CD14-positive monocyte (primary cell): ENCODE measurements at regions not wholly inside any gene's neighbourhood (a gene's known extent, or its start where the extent isn't known, plus 50 kb on each side); places are given as distances from the start of the nearest gene placed in this dataset.

Source experiments
- DNase-seq, 3 donors: peaks; one replicate each; pipeline ENCODE4 v3.0.0-alpha.2; 2011 to 2022
- H2AFZ ChIP-seq: 2 replicates; pipeline ENCODE4 v1.6.0; 2012; ENCODE audit warnings: mild to moderate bottlenecking, low read depth, low read length, inconsistent platforms; ENCODE audit not compliant: insufficient read depth, poor library complexity, severe bottlenecking
- H3K27ac ChIP-seq, 2 donors: 1 replicate in 1 of 2; 2 replicates in 1 of 2; pipeline ENCODE4 v1.5.1; 2012 to 2013; ENCODE audit warnings: low read length in 2 of 2, control low read depth in 1 of 2, inconsistent platforms in 1 of 2, low read depth in 1 of 2, mild to moderate bottlenecking in 1 of 2
- H3K27me3 ChIP-seq, 2 donors: one replicate each; pipeline versions ENCODE4 v1.6.0 to v1.6.1; 2011 to 2013; ENCODE audit warnings: low read length in 2 of 2; ENCODE audit not compliant: control insufficient read depth in 2 of 2, insufficient read depth in 2 of 2
- H3K36me3 ChIP-seq, 2 donors: replicated peaks in 1 of 2; 1 replicate in 1 of 2; 2 replicates in 1 of 2; pipeline versions ENCODE4 v1.5.1 to v1.6.1; 2012 to 2013; ENCODE audit warnings: low read length in 2 of 2, control low read depth in 1 of 2, inconsistent platforms in 1 of 2, mild to moderate bottlenecking in 1 of 2; ENCODE audit not compliant: insufficient read depth in 2 of 2, control insufficient read depth in 1 of 2
- H3K4me1 ChIP-seq, 2 donors: 1 replicate in 1 of 2; 2 replicates in 1 of 2; pipeline versions ENCODE4 v1.5.1 to v1.6.1; 2012 to 2013; ENCODE audit warnings: low read length in 2 of 2, control low read depth in 1 of 2, inconsistent platforms in 1 of 2, mild to moderate bottlenecking in 1 of 2, moderate library complexity in 1 of 2; ENCODE audit not compliant: insufficient read depth in 2 of 2, control insufficient read depth in 1 of 2
- H3K4me2 ChIP-seq: replicated peaks from 2 replicates; pipeline ENCODE3; 2012; ENCODE audit warnings: low read length, moderate library complexity, mild to moderate bottlenecking; ENCODE audit not compliant: poor library complexity, severe bottlenecking; ENCODE audit errors: extremely low read depth
- H3K4me3 ChIP-seq, 3 experiments: fragments of 200-600 bp in 1 of 3; sonication (generic) in 1 of 3; replicated peaks in 1 of 3; 1 replicate in 2 of 3; 2 replicates in 1 of 3; pipeline ENCODE4 v1.5.1; 2011 to 2013; ENCODE audit warnings: low read length in 3 of 3, mild to moderate bottlenecking in 3 of 3, control low read depth in 2 of 3, low read depth in 2 of 3, inconsistent platforms in 1 of 3, moderate library complexity in 1 of 3
- H3K79me2 ChIP-seq: 2 replicates; pipeline ENCODE4 v1.6.0; 2012; ENCODE audit warnings: mild to moderate bottlenecking, control low read depth, inconsistent platforms, low read length, moderate library complexity; ENCODE audit not compliant: insufficient read depth
- H3K9ac ChIP-seq: 2 replicates; pipeline ENCODE4 v1.6.0; 2017; ENCODE audit warnings: low read length, mild to moderate bottlenecking; ENCODE audit not compliant: insufficient read depth, poor library complexity, severe bottlenecking
- H3K9me3 ChIP-seq, 2 donors: replicated peaks in 1 of 2; 1 replicate in 1 of 2; 2 replicates in 1 of 2; pipeline versions ENCODE4 v1.5.1 to v1.6.1; 2012 to 2013; ENCODE audit warnings: low read length in 2 of 2, control low read depth in 1 of 2; ENCODE audit not compliant: control insufficient read depth in 1 of 2, insufficient read depth in 1 of 2
- H4K20me1 ChIP-seq: 2 replicates; pipeline ENCODE4 v1.6.0; 2012; ENCODE audit warnings: mild to moderate bottlenecking, low read length, control low read depth, moderate library complexity; ENCODE audit not compliant: insufficient read depth
- H3K27ac Mint-ChIP-seq, 7 donors: one replicate each; pipeline ENCODE4 v1.8.0; 2020; ENCODE audit warnings: mild to moderate bottlenecking in 7 of 7, mixed read lengths in 7 of 7, moderate library complexity in 6 of 7, inconsistent platforms in 2 of 7
- H3K27me3 Mint-ChIP-seq, 3 donors: one replicate each; pipeline ENCODE4 v1.8.0; 2021 to 2022; ENCODE audit warnings: low read depth in 3 of 3, mild to moderate bottlenecking in 3 of 3, mixed read lengths in 3 of 3, moderate library complexity in 3 of 3, inconsistent platforms in 1 of 3
- H3K36me3 Mint-ChIP-seq, 2 donors: one replicate each; pipeline ENCODE4 v1.8.0; 2020; ENCODE audit warnings: mixed read lengths in 2 of 2, inconsistent platforms in 1 of 2, mild to moderate bottlenecking in 1 of 2
- H3K4me1 Mint-ChIP-seq: one replicate; pipeline ENCODE4 v1.8.0; 2020; ENCODE audit warnings: mild to moderate bottlenecking, mixed read lengths
- H3K4me3 Mint-ChIP-seq, 2 donors: one replicate each; pipeline ENCODE4 v1.8.0; 2020; ENCODE audit warnings: mild to moderate bottlenecking in 2 of 2, mixed read lengths in 2 of 2, moderate library complexity in 1 of 2
- H3K9me3 Mint-ChIP-seq, 7 donors: one replicate each; pipeline ENCODE4 v1.8.0; 2020 to 2022; ENCODE audit warnings: mixed read lengths in 7 of 7, mild to moderate bottlenecking in 6 of 7, moderate library complexity in 6 of 7, inconsistent platforms in 2 of 7
- WGBS: methylation state at CpG from one replicate; pipeline ENCODE4 v1.1.5; 2013; ENCODE audit warnings: missing lambda C conversion rate; ENCODE audit not compliant: insufficient coverage; 5-methylcytosine and 5-hydroxymethylcytosine counted together
- intact Hi-C, 2 donors: fragments of 100-400 bp; cut with micrococcal nuclease; formaldehyde crosslinking; loops; one replicate each; pipeline versions ENCODE4 v1.15.0 to v1.15.1; 2023
- TF ChIP-seq, protein P1 (sequence below): fragments of 200-600 bp; IDR thresholded peaks from one replicate; pipeline ENCODE4 v1.8.0; 2022; ENCODE audit warnings: antibody characterized with exemption, mild to moderate bottlenecking

DNA sequence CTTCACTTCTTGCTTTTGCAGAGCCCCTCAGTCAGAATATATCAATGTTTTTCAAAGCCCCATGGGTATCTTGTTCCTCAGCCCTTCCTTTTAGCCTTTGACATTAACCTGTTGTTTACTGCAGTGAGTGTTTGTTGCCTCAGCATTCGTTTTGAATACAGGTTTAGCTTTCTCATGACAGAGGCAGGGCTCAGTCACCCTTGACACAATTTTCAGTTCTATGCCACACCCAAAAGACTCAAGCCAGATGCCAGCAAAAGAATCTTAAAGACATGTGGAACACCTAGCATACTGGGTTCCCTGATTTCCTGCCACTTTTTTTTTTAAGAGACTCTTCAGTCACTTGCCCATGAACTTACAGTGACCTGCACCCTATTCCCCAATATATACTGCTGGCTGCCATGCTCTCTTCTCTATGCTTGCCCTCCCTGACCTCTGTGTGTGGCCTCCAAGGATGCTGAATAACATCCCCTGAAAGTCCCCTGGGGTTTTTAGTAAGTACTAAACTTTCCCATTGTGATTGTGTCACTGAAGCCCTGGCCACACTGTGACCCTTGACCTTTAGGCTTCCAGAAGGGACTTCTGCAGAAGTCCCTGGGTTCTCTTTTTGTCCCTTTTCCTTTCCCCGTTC lies 1225.5 kb downstream of the TBC1D22A start:
- Histone ChIP-seq H3K9ac (no peak overlapping the region), H3K27ac (no peak overlapping the region), H3K9me3 (peaks cover 3 to 5% of the 10 kb centered on the region in 2 donors), H3K36me3 (no peaks in the 10 kb centered on the region), H3K27me3 (no peaks in the 10 kb centered on the region), H3K4me1 (no peaks in the 10 kb centered on the region), H3K4me2 (no peak overlapping the region), H3K79me2 (no peaks in the 10 kb centered on the region), H2AFZ (no peak overlapping the region), H4K20me1 (no peaks in the 10 kb centered on the region), H3K4me3 (no peak overlapping the region)
- no peak overlapping the region for H3K4me3 Mint-ChIP-seq
- TF ChIP-seq, protein P1, sequence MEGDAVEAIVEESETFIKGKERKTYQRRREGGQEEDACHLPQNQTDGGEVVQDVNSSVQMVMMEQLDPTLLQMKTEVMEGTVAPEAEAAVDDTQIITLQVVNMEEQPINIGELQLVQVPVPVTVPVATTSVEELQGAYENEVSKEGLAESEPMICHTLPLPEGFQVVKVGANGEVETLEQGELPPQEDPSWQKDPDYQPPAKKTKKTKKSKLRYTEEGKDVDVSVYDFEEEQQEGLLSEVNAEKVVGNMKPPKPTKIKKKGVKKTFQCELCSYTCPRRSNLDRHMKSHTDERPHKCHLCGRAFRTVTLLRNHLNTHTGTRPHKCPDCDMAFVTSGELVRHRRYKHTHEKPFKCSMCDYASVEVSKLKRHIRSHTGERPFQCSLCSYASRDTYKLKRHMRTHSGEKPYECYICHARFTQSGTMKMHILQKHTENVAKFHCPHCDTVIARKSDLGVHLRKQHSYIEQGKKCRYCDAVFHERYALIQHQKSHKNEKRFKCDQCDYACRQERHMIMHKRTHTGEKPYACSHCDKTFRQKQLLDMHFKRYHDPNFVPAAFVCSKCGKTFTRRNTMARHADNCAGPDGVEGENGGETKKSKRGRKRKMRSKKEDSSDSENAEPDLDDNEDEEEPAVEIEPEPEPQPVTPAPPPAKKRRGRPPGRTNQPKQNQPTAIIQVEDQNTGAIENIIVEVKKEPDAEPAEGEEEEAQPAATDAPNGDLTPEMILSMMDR: no peak
- no peaks in the 10 kb centered on the region for H3K36me3 Mint-ChIP-seq
- WGBS: 50% methylated on average over 2 of the region's 2 CpGs
- H3K27me3 Mint-ChIP-seq: peaks cover 0 to 2% (median 0%) of the 10 kb centered on the region in 3 donors
- no peak for DNase-seq
- peak overlapping the region in 1 of 7 donors; percentile 58 for H3K27ac Mint-ChIP-seq
- peaks cover 1 to 16% (median 7%) of the 10 kb centered on the region in 7 donors for H3K9me3 Mint-ChIP-seq
- no peaks in the 10 kb centered on the region for H3K4me1 Mint-ChIP-seq
- intact Hi-C loops: no loop called here

DNA sequence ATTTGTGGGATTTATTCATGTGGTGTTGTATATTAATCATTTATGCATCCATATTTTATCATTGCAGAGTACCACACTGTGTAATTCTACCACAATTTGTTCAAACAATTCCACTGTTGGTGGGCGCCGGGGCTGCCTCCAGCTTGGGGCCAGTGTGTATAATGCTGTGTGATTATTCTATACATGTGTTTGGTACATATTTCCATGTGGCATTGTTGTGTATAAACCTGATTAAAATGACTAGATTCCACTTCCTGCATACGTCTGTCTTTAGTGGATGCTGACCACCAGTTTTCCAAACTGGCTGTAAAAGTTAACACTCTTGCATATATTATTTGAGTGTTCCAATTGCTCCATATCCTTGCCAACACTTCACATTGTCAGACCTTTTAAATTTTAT lies 1213.8 kb downstream of the TBC1D22A start:
- H3K79me2 ChIP-seq: no peaks in the 10 kb centered on the region
- H3K9me3 ChIP-seq: peaks cover 0 to 15% of the 10 kb centered on the region in 2 donors
- no peak overlapping the region for H3K4me3 ChIP-seq
- WGBS: no CpG with 5 or more reads among the region's 3 CpGs
- Mint-ChIP-seq H3K36me3 (no peaks in the 10 kb centered on the region), H3K4me1 (no peaks in the 10 kb centered on the region), H3K27ac (no peak overlapping the region), H3K4me3 (no peak overlapping the region), H3K27me3 (peaks cover 0 to 2% (median 0%) of the 10 kb centered on the region in 3 donors), H3K9me3 (peaks cover 4 to 12% (median 9%) of the 10 kb centered on the region in 7 donors)
- H3K9ac ChIP-seq: no peak overlapping the region
- intact Hi-C loops: no loop called here
- no peaks in the 10 kb centered on the region for H3K4me1 ChIP-seq
- H3K4me2 ChIP-seq: no peak overlapping the region
- no peaks in the 10 kb centered on the region for H4K20me1 ChIP-seq
- no peaks in the 10 kb centered on the region for H3K36me3 ChIP-seq
- H3K27ac ChIP-seq: no peak overlapping the region
- H3K27me3 ChIP-seq: no peaks in the 10 kb centered on the region
- no peak for DNase-seq
- no peak overlapping the region for H2AFZ ChIP-seq
- TF ChIP-seq, protein P1: no peak
